Kidney tubule cell (primary cell): ENCODE measurements at regions not wholly inside any gene's neighbourhood (a gene's known extent, or its start where the extent isn't known, plus 50 kb on each side); places are given as distances from the start of the nearest gene placed in this dataset.
"Not testable (repeated sequence)": the region's sequence is repeated elsewhere in the genome, so short reads cannot be mapped to it uniquely, and the experiment has no call there.

Experiments used
- DNase-seq: peaks from one replicate; pipeline ENCODE4 v3.0.0-alpha.2; 2018; ENCODE audit warnings: low spot score

- no peak for DNase-seq
Measured at GRCh38 chr2:150371044-150371818, 116.2 kb downstream of the RND3 start.

- no peak for DNase-seq
Measured at GRCh38 chr2:150370561-150370960, 116.9 kb downstream of the RND3 start.

GRCh38 chr2:150369862-150370261, 117.6 kb downstream of the RND3 start:
- no peak for DNase-seq

GRCh38 chr2:150358468-150358807, 129.0 kb downstream of the RND3 start:
- no peak for DNase-seq

- no peak for DNase-seq
Measured at GRCh38 chr2:150357770-150358467, 129.5 kb downstream of the RND3 start.

GRCh38 chr2:150355440-150355839, 132.0 kb downstream of the RND3 start:
- no peak for DNase-seq

GRCh38 chr2:150353376-150353775, 134.1 kb downstream of the RND3 start:
- no peak for DNase-seq

- DNase-seq: no peak
Measured at GRCh38 chr2:150351922-150352321, 135.5 kb downstream of the RND3 start.

- no peak for DNase-seq
Measured at GRCh38 chr2:150350500-150350899, 137.0 kb downstream of the RND3 start.

- no peak for DNase-seq
Measured at GRCh38 chr2:150346806-150347205, 140.7 kb downstream of the RND3 start.

- DNase-seq: no peak
Measured at GRCh38 chr2:150341982-150342680, 145.3 kb downstream of the RND3 start.

- DNase-seq: no peak
Measured at GRCh38 chr2:150339951-150340350, 147.5 kb downstream of the RND3 start.

- DNase-seq: no peak
Measured at GRCh38 chr2:150339282-150339681, 148.2 kb downstream of the RND3 start.

GRCh38 chr2:150335596-150335995, 151.9 kb downstream of the RND3 start:
- DNase-seq: peak; percentile 83

- no peak for DNase-seq
Measured at GRCh38 chr2:150332383-150332782, 155.1 kb downstream of the RND3 start.

GRCh38 chr2:150327564-150328489, 159.6 kb downstream of the RND3 start:
- no peak for DNase-seq

GRCh38 chr2:150325656-150326314, 161.7 kb downstream of the RND3 start:
- no peak for DNase-seq

GRCh38 chr2:150323071-150323470, 164.4 kb downstream of the RND3 start:
- DNase-seq: not testable (repeated sequence)

- DNase-seq: no peak
Measured at GRCh38 chr2:150320608-150321007, 166.9 kb downstream of the RND3 start.

- DNase-seq: no peak
Measured at GRCh38 chr2:150319658-150320555, 167.6 kb downstream of the RND3 start.
